ENCODE measurements at regions not wholly inside any gene's neighbourhood (a gene's known extent, or its start where the extent isn't known, plus 50 kb on each side); places are given as distances from the start of the nearest gene placed in this dataset.

GRCh38 chr14:75333606-75334548, 55.2 kb downstream of the FOS start:
- Histone ChIP-seq H3K27ac (ENCODE audit: low read depth in 1 of 2, low read length in 2 of 2) (peak overlapping the region; percentile 98 to 99), H2AFZ (ENCODE audit: insufficient read depth, low read depth, low read length, poor library complexity, severe bottlenecking) (peak overlapping the region; percentile 83), H4K20me1 (ENCODE audit: insufficient read depth, low read length) (no peaks in the 10 kb centered on the region), H3K79me2 (ENCODE audit: insufficient read depth, low read length) (no peaks in the 10 kb centered on the region), H3K27me3 (ENCODE audit: control insufficient read depth in 2 of 2, insufficient read depth in 2 of 2, low read length in 2 of 2) (no peaks in the 10 kb centered on the region), H3K9ac (ENCODE audit: insufficient read depth, low read length, poor library complexity, severe bottlenecking) (peak overlapping the region; percentile 87), H3K4me3 (replicated peaks in 1 of 3; ENCODE audit: low read depth in 2 of 3, low read length in 3 of 3) (peak overlapping the region; percentile 44 to 71 (median 48)), H3K4me1 (ENCODE audit: control insufficient read depth in 1 of 2, insufficient read depth in 2 of 2, low read length in 2 of 2) (peaks cover 79 to 84% of the 10 kb centered on the region in 2 donors), H3K4me2 (replicated peaks; ENCODE audit: extremely low read depth, low read length, poor library complexity, severe bottlenecking) (peak overlapping the region; percentile 75), H3K9me3 (replicated peaks in 1 of 2; ENCODE audit: control insufficient read depth in 1 of 2, insufficient read depth in 1 of 2, low read length in 2 of 2) (no peaks in the 10 kb centered on the region), H3K36me3 (replicated peaks in 1 of 2; ENCODE audit: control insufficient read depth in 1 of 2, insufficient read depth in 2 of 2, low read length in 2 of 2) (no peaks in the 10 kb centered on the region)
- Mint-ChIP-seq H3K4me1 (peaks cover 75% of the 10 kb centered on the region), H3K9me3 (peaks cover 0 to 3% (median 2%) of the 10 kb centered on the region in 7 donors), H3K27ac (peak overlapping the region; percentile 96 to 99 (median 98)), H3K4me3 (peak overlapping the region; percentile 86 to 94), H3K27me3 (ENCODE audit: low read depth in 3 of 3) (peaks cover 0 to 3% (median 2%) of the 10 kb centered on the region in 3 donors), H3K36me3 (peaks cover 0 to 1% of the 10 kb centered on the region in 2 donors)
- DNase-seq, result peak; percentile 81 to 85 (median 83)
- intact Hi-C loops (cut with micrococcal nuclease), result loop anchor here (5.0 kb wide), 2 partner anchors 38 to 93 kb away; partner anchors contain the start of gene JDP2 (in 1 of the 2)
- under 1% methylated on average over 33 of the region's 36 CpGs for WGBS (ENCODE audit: insufficient coverage)
- no peak for TF ChIP-seq CTCF (IDR thresholded peaks at IDR 0.05)

- peaks cover 81 to 87% of the 10 kb centered on the region in 2 donors for H3K4me1 ChIP-seq (ENCODE audit: control insufficient read depth in 1 of 2, insufficient read depth in 2 of 2, low read length in 2 of 2)
- H3K4me1 Mint-ChIP-seq, result peaks cover 75% of the 10 kb centered on the region
- peaks cover 0 to under 1% of the 10 kb centered on the region in 2 donors for H3K36me3 Mint-ChIP-seq
- H3K27ac ChIP-seq (ENCODE audit: low read depth in 1 of 2, low read length in 2 of 2), result peak overlapping the region; percentile 98 to 99
- DNase-seq, result peak in 2 of 3 donors; percentile 23
- H3K36me3 ChIP-seq (replicated peaks in 1 of 2; ENCODE audit: control insufficient read depth in 1 of 2, insufficient read depth in 2 of 2, low read length in 2 of 2), result no peaks in the 10 kb centered on the region
- H2AFZ ChIP-seq (ENCODE audit: insufficient read depth, low read depth, low read length, poor library complexity, severe bottlenecking), result peak overlapping the region; percentile 83
- H3K27me3 ChIP-seq (ENCODE audit: control insufficient read depth in 2 of 2, insufficient read depth in 2 of 2, low read length in 2 of 2), result no peaks in the 10 kb centered on the region
- peak overlapping the region; percentile 96 to 99 (median 98) for H3K27ac Mint-ChIP-seq
- peak overlapping the region; percentile 87 for H3K9ac ChIP-seq (ENCODE audit: insufficient read depth, low read length, poor library complexity, severe bottlenecking)
- H3K79me2 ChIP-seq (ENCODE audit: insufficient read depth, low read length), result no peaks in the 10 kb centered on the region
- intact Hi-C loops (cut with micrococcal nuclease), result loop anchor here (5.0 kb wide), 2 partner anchors 38 to 93 kb away; partner anchors contain the start of gene JDP2 (in 1 of the 2)
- H3K4me2 ChIP-seq (replicated peaks; ENCODE audit: extremely low read depth, low read length, poor library complexity, severe bottlenecking), result peak overlapping the region; percentile 75
- H3K27me3 Mint-ChIP-seq (ENCODE audit: low read depth in 3 of 3), result peaks cover 0 to 3% (median 2%) of the 10 kb centered on the region in 3 donors
- H4K20me1 ChIP-seq (ENCODE audit: insufficient read depth, low read length), result no peaks in the 10 kb centered on the region
- peak overlapping the region; percentile 86 to 94 for H3K4me3 Mint-ChIP-seq
- no peak for TF ChIP-seq CTCF (IDR thresholded peaks at IDR 0.05)
- H3K4me3 ChIP-seq (replicated peaks in 1 of 3; ENCODE audit: low read depth in 2 of 3, low read length in 3 of 3), result peak overlapping the region; percentile 17 to 71 (median 48)
- 17% methylated on average over 7 of the region's 10 CpGs for WGBS (ENCODE audit: insufficient coverage)
- H3K9me3 ChIP-seq (replicated peaks in 1 of 2; ENCODE audit: control insufficient read depth in 1 of 2, insufficient read depth in 1 of 2, low read length in 2 of 2), result no peaks in the 10 kb centered on the region
- peaks cover 0 to 3% (median 1%) of the 10 kb centered on the region in 7 donors for H3K9me3 Mint-ChIP-seq
Observed at GRCh38 chr14:75334549-75335051, 56.0 kb downstream of the FOS start.
